ENCODE measurements at regions not wholly inside any gene's neighbourhood (a gene's known extent, or its start where the extent isn't known, plus 50 kb on each side); places are given as distances from the start of the nearest gene placed in this dataset.

DNA sequence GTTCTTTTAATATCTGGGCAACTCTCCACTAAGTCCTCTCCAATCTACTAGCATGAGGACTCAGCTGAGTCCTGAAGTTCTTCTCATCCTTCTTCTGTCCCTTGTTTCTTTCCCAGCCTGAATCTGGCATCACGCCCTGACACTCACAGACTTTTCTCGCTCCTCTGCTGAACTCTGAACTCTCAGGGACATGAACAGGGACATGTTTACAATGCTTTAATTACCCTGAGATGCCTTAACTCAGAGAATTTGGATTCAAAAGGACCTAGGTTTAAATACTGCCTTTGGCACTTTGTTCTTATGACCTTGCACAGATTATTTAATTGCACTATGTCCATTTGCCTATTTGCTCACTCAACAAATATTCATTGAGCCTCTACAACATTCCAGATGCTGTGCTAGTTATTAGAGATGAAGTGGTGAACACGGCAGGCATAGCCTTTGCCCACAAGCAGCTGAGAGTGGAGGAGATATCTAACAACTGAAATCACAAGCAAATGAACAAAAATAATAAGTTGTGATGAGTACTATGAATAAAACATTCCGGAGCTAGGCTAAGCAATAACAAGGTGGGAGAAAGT is 106.0 kb downstream of the ADRB2 start:
- TF ChIP-seq, protein P1, sequence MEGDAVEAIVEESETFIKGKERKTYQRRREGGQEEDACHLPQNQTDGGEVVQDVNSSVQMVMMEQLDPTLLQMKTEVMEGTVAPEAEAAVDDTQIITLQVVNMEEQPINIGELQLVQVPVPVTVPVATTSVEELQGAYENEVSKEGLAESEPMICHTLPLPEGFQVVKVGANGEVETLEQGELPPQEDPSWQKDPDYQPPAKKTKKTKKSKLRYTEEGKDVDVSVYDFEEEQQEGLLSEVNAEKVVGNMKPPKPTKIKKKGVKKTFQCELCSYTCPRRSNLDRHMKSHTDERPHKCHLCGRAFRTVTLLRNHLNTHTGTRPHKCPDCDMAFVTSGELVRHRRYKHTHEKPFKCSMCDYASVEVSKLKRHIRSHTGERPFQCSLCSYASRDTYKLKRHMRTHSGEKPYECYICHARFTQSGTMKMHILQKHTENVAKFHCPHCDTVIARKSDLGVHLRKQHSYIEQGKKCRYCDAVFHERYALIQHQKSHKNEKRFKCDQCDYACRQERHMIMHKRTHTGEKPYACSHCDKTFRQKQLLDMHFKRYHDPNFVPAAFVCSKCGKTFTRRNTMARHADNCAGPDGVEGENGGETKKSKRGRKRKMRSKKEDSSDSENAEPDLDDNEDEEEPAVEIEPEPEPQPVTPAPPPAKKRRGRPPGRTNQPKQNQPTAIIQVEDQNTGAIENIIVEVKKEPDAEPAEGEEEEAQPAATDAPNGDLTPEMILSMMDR (IDR thresholded peaks at IDR 0.05): no peak
- TF ChIP-seq POLR2AphosphoS5 (IDR thresholded peaks at IDR 0.05) (no peak), EP300 (IDR thresholded peaks at IDR 0.05) (no peak), POLR2A (IDR thresholded peaks at IDR 0.05) (no peak)
- Histone ChIP-seq H3K4me1 (peaks cover 0 to 5% (median 0%) of the 10 kb centered on the region in 4 donors), H3K36me3 (no peaks in the 10 kb centered on the region), H3K4me3 (no peak overlapping the region), H3K27me3 (no peaks in the 10 kb centered on the region), H3K27ac (no peak overlapping the region), H3K9me3 (no peaks in the 10 kb centered on the region)
- 75 to 83% methylated on average over 4 of the region's 4 CpGs for WGBS, 2 donors
- no peak for ATAC-seq (ENCODE audit: low FRiP score in 2 of 2)
- DNase-seq: no peak

DNA sequence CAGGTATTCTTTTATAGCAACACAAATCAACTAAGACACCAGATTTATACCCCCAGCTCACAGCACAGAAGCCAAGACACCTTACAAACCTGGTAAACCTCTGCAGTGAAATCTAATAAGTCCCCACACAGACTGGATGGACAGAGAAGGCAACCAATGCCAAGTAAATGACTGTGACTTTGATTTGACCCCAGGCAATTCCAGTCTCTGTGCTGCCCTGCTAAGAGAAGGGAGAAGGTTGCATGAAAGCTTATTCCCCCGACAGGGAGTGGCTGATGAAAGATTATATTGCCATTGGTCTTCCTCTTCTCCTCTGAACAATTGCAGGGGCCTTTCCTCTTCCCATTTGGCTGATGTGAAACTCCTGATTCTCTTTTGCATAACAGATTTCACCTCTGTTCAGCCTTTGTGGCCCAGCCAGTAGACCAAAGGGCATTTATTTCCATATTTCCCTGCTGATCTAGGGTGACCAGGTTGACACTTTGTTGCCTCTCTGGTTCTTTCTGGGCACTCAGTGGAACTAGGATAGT is 107.6 kb downstream of the ADRB2 start:
- H3K9me3 ChIP-seq: no peaks in the 10 kb centered on the region
- 40 to 50% methylated on average over 1 of the region's 1 CpG for WGBS, 2 donors
- H3K27me3 ChIP-seq: no peaks in the 10 kb centered on the region
- H3K4me1 ChIP-seq: peaks cover 0 to 5% (median 0%) of the 10 kb centered on the region in 4 donors
- TF ChIP-seq, protein P1 (IDR thresholded peaks at IDR 0.05): no peak
- no peak for TF ChIP-seq POLR2A (IDR thresholded peaks at IDR 0.05)
- TF ChIP-seq POLR2AphosphoS5 (IDR thresholded peaks at IDR 0.05): no peak
- TF ChIP-seq EP300 (IDR thresholded peaks at IDR 0.05): no peak
- no peak for ATAC-seq (ENCODE audit: low FRiP score in 2 of 2)
- H3K4me3 ChIP-seq: no peak overlapping the region
- H3K27ac ChIP-seq: peak overlapping the region in 1 of 4 donors; percentile 44
- no peak for DNase-seq
- no peaks in the 10 kb centered on the region for H3K36me3 ChIP-seq

DNA sequence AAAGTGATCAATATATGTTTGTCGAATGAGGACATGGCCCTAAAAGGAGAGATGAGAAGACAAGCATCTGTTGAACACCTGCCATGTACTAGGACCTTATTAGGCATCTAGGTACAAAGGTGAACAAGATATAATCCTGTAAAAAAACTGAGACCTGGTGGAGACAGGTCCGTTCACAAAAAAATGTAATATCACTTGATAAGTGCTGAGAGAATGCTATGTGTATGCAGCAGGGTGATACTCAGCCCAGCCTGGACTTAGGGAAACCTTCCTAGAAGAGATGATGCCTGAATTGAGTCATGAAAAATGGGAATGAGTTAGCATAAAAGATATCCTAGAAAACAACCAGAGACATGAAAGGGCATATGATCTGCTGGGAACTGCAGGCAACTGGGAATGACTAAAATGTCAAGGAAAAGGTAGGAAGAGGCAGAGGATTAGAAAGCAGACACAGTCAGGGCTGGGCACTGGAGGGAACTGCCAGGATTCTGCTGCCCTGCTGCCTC is 108.5 kb downstream of the ADRB2 start:
- Histone ChIP-seq H3K27me3 (no peaks in the 10 kb centered on the region), H3K36me3 (no peaks in the 10 kb centered on the region), H3K9me3 (no peaks in the 10 kb centered on the region), H3K4me1 (peaks cover 0 to 5% (median 0%) of the 10 kb centered on the region in 4 donors), H3K4me3 (no peak overlapping the region), H3K27ac (no peak overlapping the region)
- no peak for TF ChIP-seq POLR2AphosphoS5 (IDR thresholded peaks at IDR 0.05)
- TF ChIP-seq EP300 (IDR thresholded peaks at IDR 0.05): no peak
- TF ChIP-seq, protein P1 (IDR thresholded peaks at IDR 0.05): no peak
- no peak for TF ChIP-seq POLR2A (IDR thresholded peaks at IDR 0.05)
- 88 to 91% methylated on average over 2 of the region's 2 CpGs for WGBS, 2 donors
- no peak for ATAC-seq (ENCODE audit: low FRiP score in 2 of 2)
- no peak for DNase-seq

DNA sequence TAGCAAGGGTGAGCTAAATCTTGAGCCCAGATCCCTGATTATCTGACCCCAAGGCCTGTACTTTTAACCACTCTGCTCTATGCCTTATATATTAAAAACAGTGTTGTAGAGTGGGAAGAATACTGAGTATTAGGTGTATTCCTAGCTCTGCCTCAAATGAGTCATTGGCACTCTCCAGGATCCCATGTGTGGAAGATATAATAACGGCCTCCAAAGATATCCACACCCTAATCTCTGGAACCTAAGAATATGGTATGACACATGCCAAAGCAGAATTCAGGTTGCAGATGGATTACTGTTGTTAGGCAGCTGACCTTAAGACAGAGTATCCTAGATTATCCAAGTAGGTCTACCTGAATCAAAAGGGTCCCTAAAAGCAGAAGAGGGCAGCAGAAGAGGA is 110.8 kb downstream of the ADRB2 start:
- no peak overlapping the region for H3K27ac ChIP-seq
- TF ChIP-seq EP300 (IDR thresholded peaks at IDR 0.05) (no peak), POLR2AphosphoS5 (IDR thresholded peaks at IDR 0.05) (no peak), POLR2A (IDR thresholded peaks at IDR 0.05) (no peak)
- TF ChIP-seq, protein P1 (IDR thresholded peaks at IDR 0.05): no peak
- H3K4me1 ChIP-seq: peaks cover 0 to 13% (median 5%) of the 10 kb centered on the region in 4 donors
- H3K36me3 ChIP-seq: no peaks in the 10 kb centered on the region
- no peak for DNase-seq
- H3K27me3 ChIP-seq: no peaks in the 10 kb centered on the region
- WGBS, 2 donors: 69 to 93% methylated on average over 1 of the region's 1 CpG
- no peak for ATAC-seq (ENCODE audit: low FRiP score in 2 of 2)
- H3K9me3 ChIP-seq: no peaks in the 10 kb centered on the region
- no peak overlapping the region for H3K4me3 ChIP-seq
